K562 (cell line): ENCODE measurements at regions not wholly inside any gene's neighbourhood (a gene's known extent, or its start where the extent isn't known, plus 50 kb on each side); places are given as distances from the start of the nearest gene placed in this dataset.

Experiments used
- ATAC-seq: fragments of 200-7000 bp; cut with Tn5 transposase; 3 replicates; pipeline ENCODE4 v1.9.1; 2020; ENCODE audit warnings: moderate library complexity
- BruUV-seq: library from RNA; stranded (reverse); fragments of 400-500 nt; replicated peaks from 2 replicates; lab custom pipeline; 2021; lab: Mats Ljungman, UMichigan
- CTCF ChIA-PET: fragments of 300-600 bp; formaldehyde crosslinking; extraction: SDS; loops from one replicate; lab custom pipeline; 2021; ENCODE audit warnings: low intra/inter-chr PET ratio; lab: Yijun Ruan, JAX
- POLR2A ChIA-PET: fragments of 300-600, 350-650 bp; sonication (Branson Sonifier 250); formaldehyde crosslinking; extraction: SDS; loops from one replicate; lab custom pipeline; 2021; ENCODE audit warnings: antibody characterized with exemption, inconsistent platforms; lab: Yijun Ruan, JAX
- DNase-seq, 4 experiments: peaks; one replicate each; pipeline versions ENCODE4 v3.0.0 to v3.0.0-alpha.2; 2011 to 2018; ENCODE audit warnings: low spot score in 3 of 4, mixed read lengths in 3 of 4; ENCODE audit errors: extremely low read depth in 1 of 4
- FAIRE-seq: peaks from 2 replicates; lab custom pipeline; 2011; peaks lifted over from hg19 to GRCh38; lab: Jason Lieb, UNC
- H2AFZ ChIP-seq: 2 replicates; pipeline ENCODE4 v1.6.0; 2011; ENCODE audit warnings: low read depth, low read length, control low read depth, inconsistent platforms
- H3K27ac ChIP-seq: fragments of 200-600 bp; 3 replicates; pipeline ENCODE4 v1.8.0; 2011; ENCODE audit warnings: low read depth, mild to moderate bottlenecking, control low read depth, inconsistent platforms, low read length, moderate library complexity, mixed read lengths; ENCODE audit errors: extremely low read depth
- H3K27me3 ChIP-seq, 2 experiments: fragments of 300-600 bp in 1 of 2; 2 replicates in 1 of 2; 3 replicates in 1 of 2; pipeline versions ENCODE4 v1.6.0 to v1.8.0; 2011; ENCODE audit warnings: inconsistent platforms in 2 of 2, low read length in 2 of 2, mild to moderate bottlenecking in 1 of 2, mixed read lengths in 1 of 2, moderate library complexity in 1 of 2; ENCODE audit not compliant: control insufficient read depth in 2 of 2, insufficient read depth in 2 of 2
- H3K36me3 ChIP-seq: fragments of 300-600 bp; 3 replicates; pipeline ENCODE4 v1.8.0; 2011; ENCODE audit warnings: mild to moderate bottlenecking, low read length, inconsistent platforms; ENCODE audit not compliant: control insufficient read depth, insufficient read depth
- H3K4me1 ChIP-seq, 2 experiments: fragments of 200-600 bp in 1 of 2; replicated peaks in 1 of 2; 2 replicates in 1 of 2; 3 replicates in 1 of 2; pipeline versions ENCODE4 v1.5.1 to v1.8.0; 2011; ENCODE audit warnings: inconsistent platforms in 2 of 2, low read length in 2 of 2, mild to moderate bottlenecking in 1 of 2, mixed read lengths in 1 of 2, moderate library complexity in 1 of 2; ENCODE audit not compliant: control insufficient read depth in 2 of 2, insufficient read depth in 2 of 2
- H3K4me2 ChIP-seq: 2 replicates; pipeline ENCODE4 v1.6.1; 2011; ENCODE audit warnings: low read length, control low read depth, inconsistent platforms, mixed read lengths; ENCODE audit not compliant: insufficient read depth
- H3K4me3 ChIP-seq: fragments of 200-600 bp; sonication (generic), shearing (Covaris generic); 2 replicates; pipeline ENCODE4 v1.5.1; 2016; ENCODE audit warnings: control low read depth, inconsistent platforms
- H3K79me2 ChIP-seq: fragments of 200-600 bp; 3 replicates; pipeline ENCODE4 v1.8.0; 2011; ENCODE audit warnings: low read length, inconsistent platforms; ENCODE audit not compliant: control insufficient read depth, insufficient read depth
- H3K9ac ChIP-seq, 2 experiments: 2 replicates each; pipeline versions ENCODE4 v1.6.0 to v1.6.1; 2011; ENCODE audit warnings: low read depth in 2 of 2, low read length in 2 of 2, control low read depth in 1 of 2, inconsistent platforms in 1 of 2, mild to moderate bottlenecking in 1 of 2, mixed read lengths in 1 of 2; ENCODE audit not compliant: insufficient read depth in 1 of 2
- H3K9me1 ChIP-seq: one replicate; pipeline ENCODE4 v1.6.0; 2011; ENCODE audit warnings: inconsistent platforms, mild to moderate bottlenecking, low read length, moderate library complexity; ENCODE audit not compliant: control insufficient read depth, insufficient read depth
- H3K9me3 ChIP-seq: replicated peaks from 2 replicates; pipeline ENCODE4 v1.5.1; 2011; ENCODE audit warnings: low read depth, low read length, inconsistent platforms; ENCODE audit not compliant: control insufficient read depth, insufficient read depth
- H4K20me1 ChIP-seq: replicated peaks from 2 replicates; pipeline ENCODE4 v1.6.1; 2011; ENCODE audit warnings: low read length, inconsistent platforms, mixed read lengths; ENCODE audit not compliant: control insufficient read depth, insufficient read depth
- CSDE1 ChIP-seq, 2 experiments: fragments of 450-650 bp; IDR thresholded peaks; 2 replicates each; pipeline ENCODE4 v1.6.1; 2016; ENCODE audit warnings: mild to moderate bottlenecking in 1 of 2
- MIER1 ChIP-seq: fragments of 450-650 bp; IDR thresholded peaks from 2 replicates; pipeline ENCODE4 v1.6.1; 2016; ENCODE audit warnings: antibody characterized with exemption, mild to moderate bottlenecking, low read depth
- PPARD ChIP-seq: fragments of 250-450 bp; sonication (Bioruptor Pico); IDR thresholded peaks from 2 replicates; pipeline ENCODE4 v1.8.0; 2022; ENCODE audit warnings: inconsistent platforms, mild to moderate bottlenecking, moderate library complexity
- RAD51 ChIP-seq: fragments of 450-650 bp; IDR thresholded peaks from 2 replicates; pipeline ENCODE4 v1.7.1; 2016; ENCODE audit warnings: low read depth, mild to moderate bottlenecking, borderline replicate concordance
- XRCC3 ChIP-seq: fragments of 450-650 bp; IDR thresholded peaks from 2 replicates; pipeline ENCODE4 v1.6.1; 2017; ENCODE audit warnings: mild to moderate bottlenecking, moderate library complexity
- ZNF668 ChIP-seq: fragments of 250-450 bp; sonication (Bioruptor Pico); IDR thresholded peaks from 2 replicates; pipeline ENCODE4 v1.8.0; 2022; ENCODE audit warnings: mild to moderate bottlenecking, inconsistent platforms
- ZNF780A ChIP-seq: fragments of 250-450 bp; sonication (Bioruptor Pico); IDR thresholded peaks from 2 replicates; pipeline ENCODE4 v1.5.0; 2021; ENCODE audit warnings: mild to moderate bottlenecking
- WGBS: fragments of 100-300 bp; shearing (Covaris generic); methylation state at CpG from one replicate; pipeline ENCODE4 v1.1.6; 2016; ENCODE audit warnings: low coverage, mixed read lengths; ENCODE audit not compliant: insufficient coverage; ENCODE audit errors: missing lambda C conversion rate; 5-methylcytosine and 5-hydroxymethylcytosine counted together
- in situ Hi-C: fragments of 300-500 bp; cut with MboI; formaldehyde crosslinking; loops from 4 replicates; pipeline ENCODE4 v1.15.0; 2018; ENCODE audit warnings: inconsistent platforms, mixed read lengths
- intact Hi-C: fragments of 100-400 bp; cut with micrococcal nuclease; formaldehyde crosslinking; loops from 2 replicates; pipeline ENCODE4 v1.14.2; 2022
- TF ChIP-seq, protein P1 (sequence below): fragments of 450-650 bp; formaldehyde crosslinking; IDR thresholded peaks from 2 replicates; pipeline ENCODE4 v1.4.0; 2020; ENCODE audit warnings: mild to moderate bottlenecking, mixed read lengths

DNA sequence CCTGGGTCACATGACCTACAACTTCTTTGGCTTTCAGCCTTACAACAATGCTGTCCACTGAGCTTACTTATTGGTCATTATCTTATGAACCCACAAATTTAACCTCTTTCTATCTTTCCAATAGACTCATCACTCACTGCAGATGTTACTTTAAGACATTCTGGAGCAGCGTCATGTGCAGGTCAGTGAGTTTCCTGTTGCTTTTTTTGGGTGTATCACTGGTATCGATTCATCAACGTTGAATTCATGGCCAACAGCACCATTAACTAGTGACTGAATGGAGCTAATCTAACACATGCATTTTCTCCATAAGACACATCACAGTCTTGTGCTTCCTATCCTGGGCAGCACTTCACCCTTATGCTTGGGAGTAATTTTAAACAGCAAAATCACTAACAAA is 672.6 kb upstream of the CDH18 start:
- DNase-seq (no peak), ATAC-seq (no peak), FAIRE-seq (no peak)
- no peak overlapping the region for H2AFZ ChIP-seq
- ChIA-PET POLR2A (no interaction called here), CTCF (no interaction called here)
- no TSS peak for BruUV-seq
- H3K9me3 ChIP-seq, result no peaks in the 10 kb centered on the region; the same call in 1 of the 2 replicates
- H3K9ac ChIP-seq, result no peak overlapping the region
- H3K4me1 ChIP-seq, result no peaks in the 10 kb centered on the region
- no peaks in the 10 kb centered on the region for H3K79me2 ChIP-seq
- no peak overlapping the region for H3K4me3 ChIP-seq
- intact Hi-C loops, result no loop called here
- in situ Hi-C loops, result no loop called here
- TF ChIP-seq, protein P1, sequence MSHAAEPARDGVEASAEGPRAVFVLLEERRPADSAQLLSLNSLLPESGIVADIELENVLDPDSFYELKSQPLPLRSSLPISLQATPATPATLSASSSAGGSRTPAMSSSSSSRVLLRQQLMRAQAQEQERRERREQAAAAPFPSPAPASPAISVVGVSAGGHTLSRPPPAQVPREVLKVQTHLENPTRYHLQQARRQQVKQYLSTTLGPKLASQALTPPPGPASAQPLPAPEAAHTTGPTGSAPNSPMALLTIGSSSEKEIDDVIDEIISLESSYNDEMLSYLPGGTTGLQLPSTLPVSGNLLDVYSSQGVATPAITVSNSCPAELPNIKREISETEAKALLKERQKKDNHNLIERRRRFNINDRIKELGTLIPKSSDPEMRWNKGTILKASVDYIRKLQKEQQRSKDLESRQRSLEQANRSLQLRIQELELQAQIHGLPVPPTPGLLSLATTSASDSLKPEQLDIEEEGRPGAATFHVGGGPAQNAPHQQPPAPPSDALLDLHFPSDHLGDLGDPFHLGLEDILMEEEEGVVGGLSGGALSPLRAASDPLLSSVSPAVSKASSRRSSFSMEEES (CRISPR knock-in tag), result peak; percentile 69
- no peak for TF ChIP-seq RAD51
- no peak overlapping the region for H3K4me2 ChIP-seq
- H3K9me1 ChIP-seq, result no peaks in the 10 kb centered on the region
- H3K27ac ChIP-seq, result no peak overlapping the region
- no peaks in the 10 kb centered on the region for H4K20me1 ChIP-seq
- WGBS, result 3% methylated on average over 3 of the region's 3 CpGs
- no peaks in the 10 kb centered on the region for H3K36me3 ChIP-seq
- no peaks in the 10 kb centered on the region for H3K27me3 ChIP-seq

DNA sequence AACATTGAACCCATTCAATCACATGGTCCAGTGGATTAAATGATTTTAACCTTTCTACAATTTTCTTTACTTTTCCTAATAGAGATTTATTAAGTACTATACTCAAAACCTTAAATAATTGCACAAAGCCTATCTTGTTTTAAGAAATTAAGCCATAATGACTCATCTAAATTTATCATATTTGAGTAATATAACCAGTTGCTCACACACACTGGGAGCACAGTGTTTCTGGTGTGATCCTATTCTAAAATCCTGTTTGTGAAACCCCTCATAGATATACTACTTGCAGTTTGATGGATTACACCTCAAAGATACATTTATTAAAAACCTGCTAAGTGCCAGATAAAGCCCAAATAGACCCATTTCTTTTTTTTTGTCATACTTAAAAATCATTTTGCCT is 668.3 kb upstream of the CDH18 start:
- H3K27me3 ChIP-seq, result no peaks in the 10 kb centered on the region
- DNase-seq (no peak), ATAC-seq (no peak), FAIRE-seq (no peak)
- in situ Hi-C loops (no loop called here), intact Hi-C loops (no loop called here)
- TF ChIP-seq ZNF780A (CRISPR knock-in tag) (no peak), ZNF668 (CRISPR knock-in tag) (no peak), MIER1 (no peak), CSDE1 (IDR thresholded peaks at IDR 0.05) (no peak), XRCC3 (no peak), PPARD (CRISPR knock-in tag) (no peak)
- H3K4me3 ChIP-seq, result no peak overlapping the region
- no peaks in the 10 kb centered on the region for H3K79me2 ChIP-seq
- no peaks in the 10 kb centered on the region for H3K36me3 ChIP-seq
- H2AFZ ChIP-seq, result no peak overlapping the region
- ChIA-PET POLR2A (no interaction called here), CTCF (no interaction called here)
- no peak overlapping the region for H3K27ac ChIP-seq
- no peaks in the 10 kb centered on the region for H3K4me1 ChIP-seq
- no TSS peak for BruUV-seq
- H3K4me2 ChIP-seq, result no peak overlapping the region
- no peaks in the 10 kb centered on the region; the same call in 1 of the 2 replicates for H3K9me3 ChIP-seq
- no peak overlapping the region for H3K9ac ChIP-seq
- H3K9me1 ChIP-seq, result no peaks in the 10 kb centered on the region
- H4K20me1 ChIP-seq, result no peaks in the 10 kb centered on the region
